Keratinocyte (primary cell): ENCODE measurements at regions not wholly inside any gene's neighbourhood (a gene's known extent, or its start where the extent isn't known, plus 50 kb on each side); places are given as distances from the start of the nearest gene placed in this dataset.

ENCODE experiments used
- CTCF ChIP-seq, 3 experiments: IDR thresholded peaks in 1 of 3; conservative IDR thresholded peaks in 1 of 3; optimal IDR thresholded peaks in 1 of 3; 2 replicates in 2 of 3; 3 replicates in 1 of 3; pipeline versions ENCODE3 to v1.5.1; 2011; ENCODE audit warnings: low read length in 3 of 3, mild to moderate bottlenecking in 3 of 3, moderate library complexity in 2 of 3, control low read depth in 1 of 3, inconsistent platforms in 1 of 3; ENCODE audit not compliant: insufficient read depth in 2 of 3; ENCODE audit errors: extremely low read depth in 1 of 3
- EZH2 ChIP-seq: IDR thresholded peaks from one replicate; pipeline ENCODE4 v1.6.1; 2012; ENCODE audit warnings: inconsistent platforms, mild to moderate bottlenecking, low read length, moderate library complexity

- TF ChIP-seq EZH2, result no peak
- no peak for TF ChIP-seq CTCF (optimal IDR thresholded peaks at IDR 0.05 in 1 of 3, IDR thresholded peaks at IDR 0.05 in 1 of 3, conservative IDR thresholded peaks at IDR 0.05 in 1 of 3; ENCODE audit: extremely low read depth in 1 of 3, insufficient read depth in 2 of 3, low read length in 3 of 3)
Measured at GRCh38 chr1:78375996-78376395, 114.8 kb upstream of the PTGFR start.
